NCI-H2196 treated with DMSO at 0.1 percent for 48 hours (cell line): ENCODE measurements at regions not wholly inside any gene's neighbourhood (a gene's known extent, or its start where the extent isn't known, plus 50 kb on each side); places are given as distances from the start of the nearest gene placed in this dataset.
"Not testable (repeated sequence)": the region's sequence is repeated elsewhere in the genome, so short reads cannot be mapped to it uniquely, and the experiment has no call there.

Experiments
- DNase-seq: peaks from one replicate; lab custom pipeline; 2025; ENCODE audit not compliant: unreplicated experiment; lab: John Stamatoyannopoulos, UW

- DNase-seq, result no peak
Observed at GRCh38 chr4:134145369-134145768, 56.2 kb downstream of the PABPC4L start.

GRCh38 chr4:134144337-134144736 lies 57.3 kb downstream of the PABPC4L start:
- DNase-seq, result no peak

GRCh38 chr4:134141728-134142127 lies 59.9 kb downstream of the PABPC4L start:
- no peak for DNase-seq

- no peak for DNase-seq
Observed at GRCh38 chr4:134139188-134139587, 62.4 kb downstream of the PABPC4L start.

- DNase-seq, result no peak
Observed at GRCh38 chr4:134132086-134132783, 69.4 kb downstream of the PABPC4L start.

GRCh38 chr4:134126955-134127354 lies 74.6 kb downstream of the PABPC4L start:
- no peak for DNase-seq

GRCh38 chr4:134126000-134126560 lies 75.5 kb downstream of the PABPC4L start:
- no peak for DNase-seq

- DNase-seq, result no peak
Observed at GRCh38 chr4:134122903-134123302, 78.7 kb downstream of the PABPC4L start.

- DNase-seq, result no peak
Observed at GRCh38 chr4:134117392-134118183, 84.0 kb downstream of the PABPC4L start.

GRCh38 chr4:134089885-134090284 lies 111.7 kb downstream of the PABPC4L start:
- no peak for DNase-seq

- no peak for DNase-seq
Observed at GRCh38 chr4:134085496-134085895, 116.1 kb downstream of the PABPC4L start.

GRCh38 chr4:134079085-134079484 lies 122.5 kb downstream of the PABPC4L start:
- not testable (repeated sequence) for DNase-seq

GRCh38 chr4:134078230-134078914 lies 123.2 kb downstream of the PABPC4L start:
- DNase-seq, result no peak

- DNase-seq, result no peak
Observed at GRCh38 chr4:134073711-134074110, 127.9 kb downstream of the PABPC4L start.

- DNase-seq, result no peak
Observed at GRCh38 chr4:134072137-134072536, 129.5 kb downstream of the PABPC4L start.

GRCh38 chr4:134070174-134070573 lies 131.4 kb downstream of the PABPC4L start:
- no peak for DNase-seq

- no peak for DNase-seq
Observed at GRCh38 chr4:134057356-134057755, 144.2 kb downstream of the PABPC4L start.

GRCh38 chr4:134046221-134046620 lies 155.4 kb downstream of the PABPC4L start:
- DNase-seq, result not testable (repeated sequence)

- no peak for DNase-seq
Observed at GRCh38 chr4:134045411-134045810, 156.2 kb downstream of the PABPC4L start.

- no peak for DNase-seq
Observed at GRCh38 chr4:134043266-134043665, 158.3 kb downstream of the PABPC4L start.

- DNase-seq, result no peak
Observed at GRCh38 chr4:134028421-134028820, 173.2 kb downstream of the PABPC4L start.
